H1 (cell line): ENCODE measurements at regions not wholly inside any gene's neighbourhood (a gene's known extent, or its start where the extent isn't known, plus 50 kb on each side); places are given as distances from the start of the nearest gene placed in this dataset.

Source experiments
- CTCF ChIA-PET: fragments of 300-600 bp; sonication (Branson Sonifier 250); formaldehyde crosslinking; loops from one replicate; lab custom pipeline; 2021; ENCODE audit not compliant: partially characterized antibody; lab: Charles Lee
- POLR2A ChIA-PET: fragments of 300-600 bp; sonication (Branson Sonifier 250); formaldehyde crosslinking; loops from one replicate; lab custom pipeline; 2021; ENCODE audit warnings: inconsistent platforms; ENCODE audit not compliant: partially characterized antibody; lab: Charles Lee
- DNase-seq, 2 experiments: peaks; one replicate each; pipeline versions ENCODE4 v3.0.0 to v3.0.0-alpha.2; 2010 to 2022; ENCODE audit warnings: low spot score in 2 of 2, low read depth in 1 of 2, mixed read lengths in 1 of 2
- FAIRE-seq: peaks from 2 replicates; lab custom pipeline; 2011; peaks lifted over from hg19 to GRCh38; lab: Jason Lieb, UNC
- H2AFZ ChIP-seq: 2 replicates; pipeline ENCODE4 v1.8.1; 2012; ENCODE audit warnings: low read length, inconsistent platforms
- H2AK5ac ChIP-seq: 2 replicates; pipeline ENCODE4 v1.6.1; 2013; ENCODE audit warnings: low read depth, low read length
- H2BK120ac ChIP-seq: replicated peaks from 2 replicates; pipeline ENCODE3; 2013; ENCODE audit warnings: low read depth, low read length, inconsistent platforms
- H2BK12ac ChIP-seq: 2 replicates; pipeline ENCODE4 v1.6.1; 2013; ENCODE audit warnings: low read depth, low read length
- H2BK15ac ChIP-seq: 2 replicates; pipeline ENCODE4 v1.6.1; 2013; ENCODE audit warnings: low read length
- H2BK20ac ChIP-seq: 2 replicates; pipeline ENCODE4 v1.6.1; 2013; ENCODE audit warnings: low read length
- H2BK5ac ChIP-seq: 2 replicates; pipeline ENCODE4 v1.6.1; 2013; ENCODE audit warnings: low read depth, low read length
- H3K14ac ChIP-seq: 2 replicates; pipeline ENCODE4 v1.6.1; 2013; ENCODE audit warnings: inconsistent platforms; ENCODE audit not compliant: insufficient read length
- H3K18ac ChIP-seq: 2 replicates; pipeline ENCODE4 v1.6.1; 2013; ENCODE audit warnings: low read length; ENCODE audit errors: extremely low read depth
- H3K23ac ChIP-seq: 2 replicates; pipeline ENCODE4 v1.6.1; 2013; ENCODE audit warnings: inconsistent platforms; ENCODE audit not compliant: insufficient read length
- H3K23me2 ChIP-seq: 2 replicates; pipeline ENCODE4 v1.6.1; 2013; ENCODE audit warnings: low read depth, low read length
- H3K27ac ChIP-seq: 2 replicates; pipeline ENCODE4 v1.6.1; 2011; ENCODE audit warnings: low read depth, low read length, inconsistent platforms
- H3K27me3 ChIP-seq, 4 experiments: replicated peaks in 1 of 4; 1 replicate in 1 of 4; 2 replicates in 3 of 4; pipeline versions ENCODE4 v1.6.1 to v1.8.1; 2011 to 2013; ENCODE audit warnings: low read length in 3 of 4, mild to moderate bottlenecking in 3 of 4, inconsistent platforms in 2 of 4, mixed read lengths in 2 of 4, moderate library complexity in 1 of 4; ENCODE audit not compliant: control insufficient read depth in 3 of 4, insufficient read depth in 3 of 4; ENCODE audit errors: extremely low read depth in 1 of 4
- H3K36me3 ChIP-seq, 4 experiments: 2 replicates each; pipeline versions ENCODE4 v1.6.1 to v1.8.1; 2011 to 2013; ENCODE audit warnings: mild to moderate bottlenecking in 4 of 4, low read length in 3 of 4, moderate library complexity in 2 of 4, control low read depth in 1 of 4, inconsistent platforms in 1 of 4; ENCODE audit not compliant: insufficient read depth in 4 of 4, control insufficient read depth in 2 of 4
- H3K4ac ChIP-seq: replicated peaks from 2 replicates; pipeline ENCODE3; 2013; ENCODE audit warnings: low read length, low read depth, mixed read lengths, inconsistent platforms; ENCODE audit not compliant: insufficient read length
- H3K4me1 ChIP-seq, 4 experiments: replicated peaks in 1 of 4; 1 replicate in 1 of 4; 2 replicates in 3 of 4; pipeline versions ENCODE4 v1.6.1 to v1.8.1; 2011 to 2013; ENCODE audit warnings: low read length in 3 of 4, inconsistent platforms in 2 of 4, mixed read lengths in 1 of 4; ENCODE audit not compliant: insufficient read depth in 4 of 4, control insufficient read depth in 3 of 4
- H3K4me2 ChIP-seq, 2 experiments: 2 replicates each; pipeline versions ENCODE4 v1.6.1 to v1.8.1; 2011 to 2013; ENCODE audit warnings: low read depth in 2 of 2, low read length in 2 of 2, control low read depth in 1 of 2, inconsistent platforms in 1 of 2, mild to moderate bottlenecking in 1 of 2; ENCODE audit not compliant: insufficient read depth in 1 of 2
- H3K4me3 ChIP-seq, 4 experiments: fragments of 200-600, 300-600 bp in 1 of 4; sonication (generic), shearing (Covaris generic), sonication (Bioruptor Twin) in 1 of 4; 2 replicates each; pipeline versions ENCODE4 v1.5.1 to v1.8.1; 2011 to 2016; ENCODE audit warnings: low read length in 4 of 4, low read depth in 3 of 4, control low read depth in 2 of 4, inconsistent platforms in 2 of 4, mild to moderate bottlenecking in 2 of 4, mixed read lengths in 1 of 4, moderate library complexity in 1 of 4; ENCODE audit not compliant: insufficient read depth in 2 of 4; ENCODE audit errors: extremely low read depth in 1 of 4
- H3K56ac ChIP-seq: replicated peaks from 2 replicates; pipeline ENCODE3; 2013; ENCODE audit warnings: low read depth, mild to moderate bottlenecking, mixed read lengths, low read length, inconsistent platforms; ENCODE audit not compliant: insufficient read length
- H3K79me1 ChIP-seq: 2 replicates; pipeline ENCODE4 v1.6.1; 2013; ENCODE audit warnings: low read depth, low read length, control low read depth
- H3K79me2 ChIP-seq, 2 experiments: 2 replicates each; pipeline versions ENCODE4 v1.6.1 to v1.8.1; 2012 to 2013; ENCODE audit warnings: low read length in 2 of 2, mild to moderate bottlenecking in 2 of 2, inconsistent platforms in 1 of 2; ENCODE audit not compliant: insufficient read depth in 2 of 2, control insufficient read depth in 1 of 2
- H3K9ac ChIP-seq, 4 experiments: replicated peaks in 1 of 4; 1 replicate in 1 of 4; 2 replicates in 3 of 4; pipeline versions ENCODE4 v1.6.1 to v1.8.1; 2011 to 2013; ENCODE audit warnings: low read depth in 3 of 4, low read length in 3 of 4, control low read depth in 2 of 4, mild to moderate bottlenecking in 2 of 4, moderate library complexity in 2 of 4, inconsistent platforms in 1 of 4; ENCODE audit errors: extremely low read depth in 1 of 4
- H3K9me3 ChIP-seq, 2 experiments: 2 replicates each; pipeline versions ENCODE4 v1.6.1 to v1.8.1; 2012 to 2013; ENCODE audit warnings: mild to moderate bottlenecking in 2 of 2, moderate library complexity in 2 of 2, control low read depth in 1 of 2, inconsistent platforms in 1 of 2, low read depth in 1 of 2, low read length in 1 of 2, mixed read lengths in 1 of 2; ENCODE audit not compliant: insufficient read depth in 2 of 2
- H4K20me1 ChIP-seq, 2 experiments: replicated peaks in 1 of 2; 2 replicates each; pipeline versions ENCODE3 to v1.8.1; 2011 to 2013; ENCODE audit warnings: inconsistent platforms in 2 of 2, low read length in 2 of 2, mild to moderate bottlenecking in 1 of 2; ENCODE audit not compliant: insufficient read depth in 2 of 2, control insufficient read depth in 1 of 2
- H4K5ac ChIP-seq: 2 replicates; pipeline ENCODE4 v1.6.1; 2013; ENCODE audit warnings: low read length, low read depth, mixed read lengths, inconsistent platforms; ENCODE audit not compliant: insufficient read length
- H4K8ac ChIP-seq: 2 replicates; pipeline ENCODE4 v1.8.0; 2013; ENCODE audit warnings: mild to moderate bottlenecking, moderate library complexity, low read length, inconsistent platforms; ENCODE audit not compliant: insufficient read depth; ENCODE audit errors: extremely low read depth
- H4K91ac ChIP-seq: replicated peaks from 2 replicates; pipeline ENCODE3; 2013; ENCODE audit warnings: low read length, mixed read lengths, inconsistent platforms; ENCODE audit not compliant: insufficient read length
- KDM1A ChIP-seq: fragments of 200-600, 300-600 bp; sonication (generic); IDR thresholded peaks from 2 replicates; pipeline ENCODE4 v1.7.1; 2016; ENCODE audit warnings: mild to moderate bottlenecking, low read length, borderline replicate concordance
- KDM5A ChIP-seq: fragments of 200-600 bp; IDR thresholded peaks from 2 replicates; pipeline ENCODE4 v1.7.1; 2012; ENCODE audit warnings: mild to moderate bottlenecking, low read length, inconsistent platforms, mixed read lengths
- PHF8 ChIP-seq: fragments of 200-600 bp; sonication (generic); conservative IDR thresholded peaks from 2 replicates; pipeline ENCODE4 v1.7.1; 2012; ENCODE audit warnings: low read depth, mild to moderate bottlenecking, inconsistent platforms, low read length, moderate library complexity
- SAP30 ChIP-seq: fragments of 300-600 bp; sonication (generic); IDR thresholded peaks from 2 replicates; pipeline ENCODE4 v1.7.1; 2012; ENCODE audit warnings: low read length, moderate library complexity, mild to moderate bottlenecking, inconsistent platforms; ENCODE audit not compliant: insufficient read depth, insufficient replicate concordance
- WGBS, 2 experiments: shearing (Covaris generic) in 1 of 2; methylation state at CpG; one replicate each; pipeline versions ENCODE4 v1.1.6 to v1.1.7; 2013 to 2015; ENCODE audit warnings: low lambda C conversion rate in 2 of 2, mixed read lengths in 2 of 2, inconsistent platforms in 1 of 2, low coverage in 1 of 2, missing lambda C conversion rate in 1 of 2; ENCODE audit not compliant: insufficient replicate concordance in 2 of 2, insufficient coverage in 1 of 2, insufficient read length in 1 of 2; ENCODE audit errors: extremely low coverage in 1 of 2, missing lambda C conversion rate in 1 of 2; 5-methylcytosine and 5-hydroxymethylcytosine counted together
- TF ChIP-seq, protein P1 (sequence below): IDR thresholded peaks from 2 replicates; pipeline ENCODE4 v1.6.1; 2012; ENCODE audit warnings: inconsistent platforms

DNA sequence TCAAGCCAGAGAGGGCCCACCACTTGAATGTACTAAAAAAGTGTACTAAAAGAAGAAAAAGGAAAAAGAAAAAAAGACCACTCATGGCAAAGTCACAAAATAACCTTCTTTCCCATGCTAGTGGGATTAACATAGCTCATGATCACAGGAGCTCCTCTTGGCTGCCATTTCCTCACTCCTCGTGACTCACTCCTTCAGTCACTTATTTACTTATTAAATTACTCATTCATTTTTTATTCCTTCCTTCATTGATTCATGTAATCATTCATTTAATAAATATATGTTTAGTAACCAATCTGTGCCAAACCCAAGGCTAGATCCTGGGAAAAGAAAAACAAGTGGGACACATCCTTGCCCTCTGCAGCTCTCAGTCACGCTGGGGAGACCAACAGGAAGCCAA lies 300.5 kb downstream of the INSIG2 start:
- H4K5ac ChIP-seq: no peak overlapping the region
- 97 to 100% methylated on average over 1 to 2 of the region's 2 CpGs for WGBS, 2 experiments
- no peak for DNase-seq
- TF ChIP-seq KDM1A (no peak), SAP30 (no peak), PHF8 (no peak), KDM5A (no peak)
- TF ChIP-seq, protein P1, sequence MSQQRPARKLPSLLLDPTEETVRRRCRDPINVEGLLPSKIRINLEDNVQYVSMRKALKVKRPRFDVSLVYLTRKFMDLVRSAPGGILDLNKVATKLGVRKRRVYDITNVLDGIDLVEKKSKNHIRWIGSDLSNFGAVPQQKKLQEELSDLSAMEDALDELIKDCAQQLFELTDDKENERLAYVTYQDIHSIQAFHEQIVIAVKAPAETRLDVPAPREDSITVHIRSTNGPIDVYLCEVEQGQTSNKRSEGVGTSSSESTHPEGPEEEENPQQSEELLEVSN: no peak

More for the DNA sequence above, 300.5 kb downstream of the INSIG2 start:
- Histone ChIP-seq H4K8ac (no peak overlapping the region), H3K18ac (no peak overlapping the region), H3K56ac (no peak overlapping the region), H3K27me3 (no peaks in the 10 kb centered on the region), H2AK5ac (no peak overlapping the region), H2BK5ac (no peak overlapping the region), H3K23me2 (no peaks in the 10 kb centered on the region), H2BK12ac (no peak overlapping the region), H2AFZ (no peak overlapping the region), H3K4me3 (no peak overlapping the region), H3K4ac (no peak overlapping the region), H2BK15ac (no peak overlapping the region), H3K9me3 (peaks cover 0 to 3% of the 10 kb centered on the region in 2 experiments; a peak in 1 of 4 replicates), H4K20me1 (no peaks in the 10 kb centered on the region), H3K27ac (no peak overlapping the region), H3K14ac (no peak overlapping the region), H3K4me1 (no peaks in the 10 kb centered on the region), H3K79me1 (no peaks in the 10 kb centered on the region), H2BK20ac (no peak overlapping the region), H2BK120ac (no peak overlapping the region), H3K79me2 (no peaks in the 10 kb centered on the region), H3K23ac (no peak overlapping the region), H4K91ac (no peak overlapping the region), H3K9ac (no peak overlapping the region), H3K36me3 (no peaks in the 10 kb centered on the region), H3K4me2 (no peak overlapping the region)
- ChIA-PET CTCF (interaction anchor here (0.7 to 1.6 kb wide), 6 partner anchors 10 to 467 kb away, joined by 3 to 4 read pairs (median 3); no protein-coding TSS in a partner anchor), POLR2A (no interaction called here)
- FAIRE-seq: no peak
